Renal cortex interstitium (tissue), 11 donors: ENCODE measurements at regions not wholly inside any gene's neighbourhood (a gene's known extent, or its start where the extent isn't known, plus 50 kb on each side); places are given as distances from the start of the nearest gene placed in this dataset.
"Not testable (repeated sequence)": the region's sequence is repeated elsewhere in the genome, so short reads cannot be mapped to it uniquely, and the experiment has no call there.

Experiments used
- DNase-seq, 11 donors: peaks; one replicate each; pipeline ENCODE4 v3.0.0-alpha.2; 2013; ENCODE audit warnings: low read depth in 9 of 11, low spot score in 4 of 11; ENCODE audit errors: extremely low read depth in 1 of 11

GRCh38 chr3:103195216-103195615 lies 760.4 kb downstream of the ZPLD1 start:
- peak in 1 of 11 donors; percentile 3 for DNase-seq

GRCh38 chr3:103203441-103203840 lies 768.6 kb downstream of the ZPLD1 start:
- no peak for DNase-seq

- no peak for DNase-seq
These were observed 775.8 kb downstream of the ZPLD1 start for GRCh38 chr3:103210583-103210982.

GRCh38 chr3:103218146-103218545 lies 783.3 kb downstream of the ZPLD1 start:
- no peak for DNase-seq

GRCh38 chr3:103218793-103219192 lies 784.0 kb downstream of the ZPLD1 start:
- no peak for DNase-seq

GRCh38 chr3:103227651-103228050 lies 792.8 kb downstream of the ZPLD1 start:
- no peak for DNase-seq

GRCh38 chr3:103247459-103247858 lies 812.6 kb downstream of the ZPLD1 start:
- DNase-seq, result no peak

GRCh38 chr3:103254827-103255226 lies 820.0 kb downstream of the ZPLD1 start:
- DNase-seq, result not testable (repeated sequence)

- DNase-seq, result no peak
These were observed 834.5 kb downstream of the ZPLD1 start for GRCh38 chr3:103269287-103269686.

GRCh38 chr3:103271575-103271974 lies 836.8 kb downstream of the ZPLD1 start:
- no peak for DNase-seq

GRCh38 chr3:103295974-103296570 lies 861.3 kb downstream of the ZPLD1 start:
- peak in 6 of 11 donors; percentile 10 to 37 (median 14) for DNase-seq

GRCh38 chr3:103297502-103297901 lies 862.7 kb downstream of the ZPLD1 start:
- not testable (repeated sequence) for DNase-seq

- no peak for DNase-seq
These were observed 871.3 kb downstream of the ZPLD1 start for GRCh38 chr3:103306104-103306503.

GRCh38 chr3:103308921-103309320 lies 874.1 kb downstream of the ZPLD1 start:
- DNase-seq, result no peak

GRCh38 chr3:103319912-103320311 lies 885.1 kb downstream of the ZPLD1 start:
- no peak for DNase-seq

GRCh38 chr3:103337179-103337845 lies 902.5 kb downstream of the ZPLD1 start:
- DNase-seq, result no peak

- no peak for DNase-seq
These were observed 906.3 kb downstream of the ZPLD1 start for GRCh38 chr3:103341078-103341606.

GRCh38 chr3:103342205-103342731 lies 907.5 kb downstream of the ZPLD1 start:
- no peak for DNase-seq

GRCh38 chr3:103349760-103350159 lies 914.9 kb downstream of the ZPLD1 start:
- DNase-seq, result no peak

GRCh38 chr3:103365467-103365866 lies 930.7 kb downstream of the ZPLD1 start:
- no peak for DNase-seq
